ENCODE measurements at regions not wholly inside any gene's neighbourhood (a gene's known extent, or its start where the extent isn't known, plus 50 kb on each side); places are given as distances from the start of the nearest gene placed in this dataset.
"Not testable (repeated sequence)": the region's sequence is repeated elsewhere in the genome, so short reads cannot be mapped to it uniquely, and the experiment has no call there.

DNA sequence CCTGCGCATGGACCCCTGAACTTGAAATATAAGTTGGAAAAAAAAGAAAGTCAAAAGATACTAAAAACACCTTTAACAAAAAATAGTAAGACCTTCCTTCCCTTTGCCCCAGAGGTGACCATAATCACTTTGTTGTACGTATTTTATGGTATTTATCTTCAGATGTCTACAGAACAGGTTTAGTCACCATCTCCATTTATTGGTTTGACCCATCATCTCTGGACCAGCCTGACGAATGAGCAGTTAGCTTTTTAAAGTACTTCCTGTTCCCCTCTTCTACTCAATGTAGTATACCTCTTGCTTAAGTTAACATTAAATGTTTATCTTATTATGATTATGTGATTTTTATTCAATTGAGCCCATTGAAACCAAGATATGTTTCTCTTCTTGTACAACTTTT is 64.7 kb upstream of the CREB3L1 start:
- H3K4me3 ChIP-seq (ENCODE audit: control insufficient read depth, low read depth, low read length), result no peak overlapping the region
- no peak for DNase-seq (ENCODE audit: low read depth)
- TF ChIP-seq, protein P1, sequence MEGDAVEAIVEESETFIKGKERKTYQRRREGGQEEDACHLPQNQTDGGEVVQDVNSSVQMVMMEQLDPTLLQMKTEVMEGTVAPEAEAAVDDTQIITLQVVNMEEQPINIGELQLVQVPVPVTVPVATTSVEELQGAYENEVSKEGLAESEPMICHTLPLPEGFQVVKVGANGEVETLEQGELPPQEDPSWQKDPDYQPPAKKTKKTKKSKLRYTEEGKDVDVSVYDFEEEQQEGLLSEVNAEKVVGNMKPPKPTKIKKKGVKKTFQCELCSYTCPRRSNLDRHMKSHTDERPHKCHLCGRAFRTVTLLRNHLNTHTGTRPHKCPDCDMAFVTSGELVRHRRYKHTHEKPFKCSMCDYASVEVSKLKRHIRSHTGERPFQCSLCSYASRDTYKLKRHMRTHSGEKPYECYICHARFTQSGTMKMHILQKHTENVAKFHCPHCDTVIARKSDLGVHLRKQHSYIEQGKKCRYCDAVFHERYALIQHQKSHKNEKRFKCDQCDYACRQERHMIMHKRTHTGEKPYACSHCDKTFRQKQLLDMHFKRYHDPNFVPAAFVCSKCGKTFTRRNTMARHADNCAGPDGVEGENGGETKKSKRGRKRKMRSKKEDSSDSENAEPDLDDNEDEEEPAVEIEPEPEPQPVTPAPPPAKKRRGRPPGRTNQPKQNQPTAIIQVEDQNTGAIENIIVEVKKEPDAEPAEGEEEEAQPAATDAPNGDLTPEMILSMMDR (IDR thresholded peaks at IDR 0.05; ENCODE audit: control insufficient read depth, insufficient read depth, low read depth, low read length, missing control alignments), result no peak

DNA sequence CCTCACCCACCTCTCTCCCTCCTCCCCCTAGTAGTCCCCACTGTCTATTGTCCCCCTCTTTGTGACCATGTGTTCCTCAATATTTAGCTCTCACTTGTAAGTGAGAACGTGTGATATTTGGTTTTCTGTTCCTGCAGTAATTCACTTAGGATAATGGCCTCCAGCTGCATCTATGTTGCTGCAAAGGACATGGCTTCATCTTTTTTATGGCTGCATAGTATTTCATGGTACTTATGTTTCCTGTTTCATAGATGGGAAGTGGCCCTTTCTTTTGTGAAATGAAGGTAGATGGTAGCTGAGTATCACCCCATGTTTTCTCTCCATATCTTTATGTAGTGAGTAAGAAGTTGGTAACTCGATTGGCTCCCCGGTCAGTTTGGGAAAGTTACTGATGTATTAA is 66.6 kb upstream of the CREB3L1 start:
- H3K4me3 ChIP-seq (ENCODE audit: control insufficient read depth, low read depth, low read length), result no peak overlapping the region
- TF ChIP-seq, protein P1 (IDR thresholded peaks at IDR 0.05; ENCODE audit: control insufficient read depth, insufficient read depth, low read depth, low read length, missing control alignments), result no peak
- no peak for DNase-seq (ENCODE audit: low read depth)

DNA sequence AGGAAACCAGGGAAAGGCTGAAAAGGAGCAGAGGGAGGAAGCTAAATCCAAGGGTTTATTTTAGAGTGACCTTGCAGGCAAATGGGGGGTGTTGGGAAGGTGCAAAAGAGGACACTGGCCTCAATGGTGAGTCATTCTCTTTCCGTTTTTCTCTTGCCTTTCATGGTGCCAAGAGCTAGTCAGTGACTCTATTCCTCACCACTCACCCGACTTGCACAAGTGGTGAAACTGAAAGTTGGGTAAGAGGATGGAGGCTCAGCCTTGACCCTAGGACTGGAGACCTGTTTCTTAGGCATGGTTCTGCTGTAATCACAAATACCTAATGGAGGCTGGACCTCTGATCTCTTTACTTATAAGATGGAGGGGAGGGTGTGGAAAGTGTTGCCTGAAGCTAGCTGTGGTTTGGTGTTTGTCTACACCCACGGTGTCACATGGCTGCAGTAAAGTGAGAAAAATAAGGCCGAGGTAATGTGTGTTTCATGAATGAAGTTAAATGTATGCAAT is 67.3 kb upstream of the CREB3L1 start:
- no peak overlapping the region for H3K4me3 ChIP-seq (ENCODE audit: control insufficient read depth, low read depth, low read length)
- TF ChIP-seq, protein P1 (IDR thresholded peaks at IDR 0.05; ENCODE audit: control insufficient read depth, insufficient read depth, low read depth, low read length, missing control alignments), result no peak
- peak; percentile 62 for DNase-seq (ENCODE audit: low read depth)

DNA sequence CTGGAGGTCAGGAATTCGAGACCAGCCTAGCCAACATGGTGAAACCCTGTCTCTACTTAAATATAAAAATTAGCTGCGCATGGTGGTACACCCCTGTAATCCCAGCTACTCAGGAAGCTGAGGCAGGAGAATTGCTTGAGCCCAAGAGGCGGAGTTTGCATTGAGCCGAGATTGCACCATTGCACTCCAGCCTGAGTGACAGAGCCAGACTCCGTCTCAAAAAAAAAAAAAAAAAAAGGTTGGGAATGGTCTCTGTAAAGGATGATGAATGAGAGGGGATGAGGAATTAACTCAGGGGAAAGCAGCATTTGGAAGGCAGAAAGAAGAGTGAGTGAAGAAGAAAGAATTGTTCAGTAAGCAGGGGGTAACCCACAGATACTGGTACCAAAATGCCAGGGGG is 67.8 kb upstream of the CREB3L1 start:
- DNase-seq (ENCODE audit: low read depth); H3K4me3 ChIP-seq (ENCODE audit: control insufficient read depth, low read depth, low read length): not testable (repeated sequence)

DNA sequence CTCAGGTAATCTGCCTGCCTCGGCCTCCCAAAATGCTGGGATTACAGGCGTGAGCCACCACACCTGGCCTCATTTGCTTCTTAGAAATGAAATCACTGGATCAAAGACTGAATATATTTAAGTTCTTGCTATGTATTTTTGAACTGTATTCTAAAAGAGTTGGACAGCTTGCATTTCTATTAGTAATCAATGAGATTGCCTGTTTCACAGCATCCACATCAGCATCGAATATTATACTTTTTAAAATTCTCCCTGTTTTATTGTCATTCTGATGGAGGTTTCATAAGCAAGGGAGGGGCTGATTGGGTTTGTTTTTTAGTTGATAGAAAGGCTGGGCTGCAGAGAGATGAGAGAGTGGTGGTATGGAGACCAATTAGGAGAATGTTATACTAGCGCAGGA is 68.7 kb upstream of the CREB3L1 start:
- no peak overlapping the region for H3K4me3 ChIP-seq (ENCODE audit: control insufficient read depth, low read depth, low read length)
- DNase-seq (ENCODE audit: low read depth), result no peak
- TF ChIP-seq, protein P1 (IDR thresholded peaks at IDR 0.05; ENCODE audit: control insufficient read depth, insufficient read depth, low read depth, low read length, missing control alignments), result no peak

DNA sequence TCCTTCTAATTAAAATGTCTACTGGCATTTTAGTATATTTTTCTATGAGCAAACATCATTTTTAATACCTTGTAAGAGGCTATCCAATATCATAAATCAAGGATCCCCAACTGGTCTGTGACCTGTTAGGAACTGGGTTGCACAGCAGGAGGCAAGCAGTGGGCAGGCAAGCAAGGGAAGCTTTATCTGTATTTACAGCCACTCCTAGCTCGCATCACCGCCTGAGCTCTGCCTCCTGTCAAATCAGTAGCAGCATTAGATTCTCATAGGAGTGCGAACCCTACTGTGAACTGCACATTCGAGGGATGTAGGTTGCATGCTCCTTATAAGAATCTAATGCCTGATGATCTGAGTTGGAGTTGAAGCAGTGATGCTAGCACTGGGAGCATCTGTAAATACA is 70.2 kb upstream of the CREB3L1 start:
- DNase-seq (ENCODE audit: low read depth), result no peak
- TF ChIP-seq, protein P1 (IDR thresholded peaks at IDR 0.05; ENCODE audit: control insufficient read depth, insufficient read depth, low read depth, low read length, missing control alignments), result no peak
- no peak overlapping the region for H3K4me3 ChIP-seq (ENCODE audit: control insufficient read depth, low read depth, low read length)

DNA sequence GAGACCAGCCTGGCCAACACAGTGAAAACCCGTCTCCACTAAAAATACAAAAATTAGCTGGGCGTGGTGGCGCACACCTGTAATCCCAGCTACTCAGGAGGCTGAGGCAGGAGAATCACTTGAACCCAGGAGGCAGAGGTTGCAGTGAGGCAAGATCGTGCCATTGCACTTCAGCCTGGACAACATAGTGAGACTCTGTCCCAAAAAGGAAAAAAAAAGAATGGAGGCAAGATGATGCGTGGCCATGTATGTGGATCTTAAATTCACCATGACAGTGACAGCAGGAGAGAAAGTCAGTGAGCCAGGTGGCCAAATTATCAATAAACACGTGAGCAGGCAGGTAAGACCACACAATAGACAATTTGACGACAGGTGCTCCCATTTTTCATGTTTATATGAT is 73.0 kb upstream of the CREB3L1 start:
- H3K4me3 ChIP-seq (ENCODE audit: control insufficient read depth, low read depth, low read length); DNase-seq (ENCODE audit: low read depth): not testable (repeated sequence)

DNA sequence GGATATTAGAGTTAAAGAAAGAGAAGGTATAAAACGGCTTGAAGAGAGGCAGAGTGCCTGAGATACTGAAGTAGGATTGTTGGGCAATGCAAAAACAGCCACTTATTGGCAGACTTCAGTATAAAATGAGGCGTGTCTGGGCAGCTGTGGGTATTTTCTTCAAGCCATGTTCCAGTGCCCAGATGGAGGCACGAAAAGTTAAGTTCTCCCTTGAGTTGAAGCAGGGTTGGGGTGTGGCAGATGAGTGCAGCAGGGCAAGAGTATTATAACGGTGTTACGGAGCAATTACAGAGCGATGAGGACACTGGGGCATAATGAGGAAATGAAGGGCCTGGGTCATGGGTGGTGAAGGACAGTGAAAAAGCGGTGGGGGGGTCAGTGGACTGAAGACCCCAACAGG is 73.7 kb upstream of the CREB3L1 start:
- DNase-seq (ENCODE audit: low read depth), result no peak
- TF ChIP-seq, protein P1 (IDR thresholded peaks at IDR 0.05; ENCODE audit: control insufficient read depth, insufficient read depth, low read depth, low read length, missing control alignments), result no peak
- H3K4me3 ChIP-seq (ENCODE audit: control insufficient read depth, low read depth, low read length), result no peak overlapping the region

All from AG09309 (cell line).